RPMI7951 (cell line): ENCODE measurements at regions not wholly inside any gene's neighbourhood (a gene's known extent, or its start where the extent isn't known, plus 50 kb on each side); places are given as distances from the start of the nearest gene placed in this dataset.
"Not testable (repeated sequence)": the region's sequence is repeated elsewhere in the genome, so short reads cannot be mapped to it uniquely, and the experiment has no call there.

Source experiments
- DNase-seq: peaks from one replicate; pipeline ENCODE4 v3.0.0-alpha.2; 2012; ENCODE audit warnings: low read depth

DNA sequence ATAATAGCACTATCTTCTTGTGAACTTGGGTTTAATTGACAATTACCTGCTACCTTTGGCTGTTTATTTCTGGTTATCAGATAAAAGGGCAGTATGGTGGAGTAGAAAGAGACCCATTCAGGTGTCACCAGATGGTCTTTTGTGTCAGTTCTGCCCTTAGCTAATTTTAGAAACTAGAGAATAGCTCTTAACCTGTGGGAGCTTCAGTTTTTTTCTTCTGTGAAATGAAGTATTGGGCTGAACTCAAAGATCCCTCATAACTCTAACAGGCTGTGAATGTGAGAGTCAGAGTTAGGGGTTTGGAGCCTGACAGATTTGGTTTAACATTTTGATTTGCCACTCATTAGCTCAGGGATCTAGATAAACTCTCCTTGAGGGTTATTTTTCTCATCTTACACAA is 335.2 kb downstream of the PPP1R2C start:
- DNase-seq = no peak

DNA sequence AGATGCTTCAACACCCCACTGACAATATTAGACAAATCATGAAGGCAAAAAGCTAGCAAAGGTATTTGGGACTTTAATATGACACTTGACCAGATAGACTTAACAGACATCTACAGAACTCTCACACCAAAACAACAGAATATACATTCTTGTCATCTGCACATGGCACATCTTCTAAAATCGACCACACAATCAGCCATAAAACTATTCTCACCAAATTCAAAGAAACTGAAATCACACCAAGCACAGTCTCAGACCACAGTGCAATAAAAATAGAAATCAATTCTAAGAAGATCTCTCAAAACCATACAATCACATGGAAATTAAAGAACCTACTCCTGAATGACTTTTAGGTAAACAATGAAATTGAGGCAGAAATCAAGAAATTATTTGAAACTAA is 340.8 kb downstream of the PPP1R2C start:
- DNase-seq = no peak

DNA sequence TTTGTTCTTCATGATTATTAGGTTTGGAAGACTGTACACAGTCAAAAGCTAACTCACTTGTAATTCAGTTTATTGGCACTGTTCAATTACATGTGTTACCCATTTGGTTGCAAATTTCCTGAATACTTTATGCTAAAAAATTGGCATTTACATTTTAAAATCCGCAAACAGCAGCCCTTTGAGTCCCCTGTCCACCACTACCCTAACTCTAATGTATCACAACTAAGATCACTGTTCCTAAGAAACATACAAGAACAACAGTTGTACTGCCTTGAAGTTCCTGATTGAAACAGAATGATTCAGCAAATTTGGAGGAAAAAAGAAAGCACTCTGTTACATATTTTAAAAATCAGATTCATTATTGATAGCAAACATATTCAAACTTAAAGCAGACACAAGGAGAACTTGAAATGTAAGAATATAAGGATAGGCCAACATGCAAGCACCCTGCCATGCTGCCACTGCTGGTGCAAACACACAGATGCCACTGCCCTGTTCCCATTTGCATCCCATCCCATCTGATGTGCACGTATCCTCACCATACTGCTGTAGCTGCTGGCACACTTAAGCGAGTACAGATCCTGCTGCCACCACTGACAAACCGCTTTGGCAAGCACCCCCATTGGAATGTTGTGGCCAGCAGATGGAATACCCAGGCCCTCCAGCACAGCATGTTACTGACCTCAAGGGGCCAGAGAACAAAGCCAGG is 343.4 kb downstream of the PPP1R2C start:
- no peak for DNase-seq

DNA sequence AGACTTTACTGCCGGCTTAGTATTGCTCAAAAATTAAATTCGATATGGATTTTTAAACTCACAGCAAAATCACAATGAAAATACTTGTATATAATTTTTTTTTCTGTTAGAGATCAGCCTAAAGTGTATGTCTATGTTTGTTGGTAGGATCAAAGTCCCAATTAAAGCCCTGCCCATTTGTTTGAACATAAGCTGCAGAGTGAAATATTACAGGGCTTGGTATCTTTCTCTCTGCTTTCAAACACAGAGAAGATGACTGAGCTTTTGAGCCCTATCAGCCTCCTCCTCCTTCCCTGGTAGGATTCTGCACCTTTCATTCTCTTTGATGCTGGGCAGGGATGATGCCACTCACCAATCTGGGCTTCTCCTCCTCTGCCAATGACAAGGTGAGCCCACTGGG is 345.4 kb downstream of the PPP1R2C start:
- DNase-seq = no peak

DNA sequence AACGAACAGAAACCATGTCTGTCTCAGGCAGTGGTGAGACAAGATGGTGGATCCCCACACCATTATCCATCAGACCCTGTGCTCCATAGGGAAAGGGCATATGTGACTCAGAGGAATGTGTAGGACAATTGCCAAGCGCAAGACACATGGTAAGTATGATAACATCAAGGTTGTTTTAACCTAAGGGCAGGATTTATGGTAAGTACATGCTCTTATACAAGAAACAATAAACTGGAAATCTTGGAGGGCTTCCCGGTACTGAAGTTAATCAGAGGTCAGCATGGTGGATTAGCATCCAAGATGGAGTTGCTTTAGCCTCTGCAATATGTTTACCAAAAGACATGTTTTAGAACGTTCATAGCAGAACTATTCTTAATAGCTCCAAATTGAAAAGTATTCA is 355.0 kb downstream of the PPP1R2C start:
- peak; percentile 20 for DNase-seq

DNA sequence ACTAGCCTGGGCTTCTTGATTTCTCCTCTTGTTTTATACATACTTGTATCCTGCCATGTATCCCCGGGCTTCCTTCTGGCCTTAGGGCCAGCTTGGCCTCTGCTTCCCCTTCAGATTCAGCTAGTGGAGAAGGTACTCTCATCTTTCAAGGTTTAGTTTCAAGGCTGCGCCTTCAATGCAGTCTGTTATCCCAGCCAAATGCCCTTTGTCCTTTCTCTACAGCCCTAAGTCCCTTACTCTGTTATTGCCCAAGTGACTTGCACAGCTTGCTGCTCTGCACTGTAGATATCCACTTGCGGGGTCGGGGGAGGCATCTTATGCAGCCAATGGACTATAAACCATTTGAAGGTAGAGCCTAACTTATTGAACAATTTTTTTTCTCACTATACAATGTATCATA is 357.5 kb downstream of the PPP1R2C start:
- DNase-seq = no peak

DNA sequence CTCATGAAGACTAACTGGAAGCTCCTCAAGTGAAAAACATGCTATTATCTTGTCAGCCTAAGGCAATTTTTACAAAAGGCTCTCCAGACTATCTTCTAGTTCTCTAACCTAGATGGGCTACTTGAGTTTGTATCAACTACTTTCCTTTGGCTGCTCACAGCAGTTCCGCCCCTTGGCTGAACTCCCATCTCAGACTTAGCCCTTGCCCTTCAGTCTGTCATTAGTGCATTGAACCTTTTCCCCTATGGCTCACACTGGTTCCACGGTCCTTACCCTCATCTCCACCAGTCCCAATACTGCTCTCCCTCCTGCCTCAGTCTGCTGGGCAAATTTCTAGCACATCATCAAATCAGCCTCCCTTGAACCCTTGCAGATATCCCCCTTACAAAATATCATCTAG is 362.3 kb downstream of the PPP1R2C start:
- DNase-seq = no peak

DNA sequence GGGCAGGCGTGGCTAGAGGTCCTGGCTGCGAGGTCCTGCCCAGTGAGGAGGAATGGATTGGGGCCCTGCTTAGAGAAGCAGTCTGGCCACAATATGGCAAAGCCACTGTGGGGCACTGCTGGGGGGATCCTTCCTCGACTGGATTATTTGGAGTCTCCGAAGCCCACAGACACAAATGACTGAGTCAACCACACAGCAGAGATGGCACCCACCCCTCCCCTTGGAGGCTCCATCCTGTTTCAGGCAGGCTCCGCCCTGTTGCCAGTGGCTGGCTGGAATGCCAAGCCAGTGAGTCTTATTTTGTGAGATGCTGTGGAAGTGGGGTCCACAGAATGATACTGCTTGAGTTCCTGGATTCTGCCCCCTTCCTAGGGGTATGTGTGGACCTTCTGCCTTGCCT is 363.9 kb downstream of the PPP1R2C start:
- DNase-seq = no peak

DNA sequence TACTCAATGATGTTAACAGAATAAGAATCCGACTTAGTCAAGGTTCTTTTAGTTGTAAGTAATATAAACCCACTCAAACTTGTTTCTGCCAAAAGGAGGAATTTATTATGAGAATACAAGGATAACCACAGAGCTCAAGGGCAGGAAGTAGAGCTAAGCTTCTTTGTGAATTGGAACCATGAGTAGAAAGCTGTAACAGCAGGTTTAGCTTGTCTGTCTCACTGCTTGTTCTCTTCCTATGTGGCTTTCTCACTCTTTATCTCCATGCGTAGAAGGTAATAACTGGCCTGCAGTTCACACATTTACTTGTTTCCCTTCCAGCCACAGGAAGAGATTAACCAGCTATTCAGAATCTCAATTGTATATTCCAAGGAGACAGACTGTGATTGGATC is 378.3 kb downstream of the PPP1R2C start:
- DNase-seq = no peak

DNA sequence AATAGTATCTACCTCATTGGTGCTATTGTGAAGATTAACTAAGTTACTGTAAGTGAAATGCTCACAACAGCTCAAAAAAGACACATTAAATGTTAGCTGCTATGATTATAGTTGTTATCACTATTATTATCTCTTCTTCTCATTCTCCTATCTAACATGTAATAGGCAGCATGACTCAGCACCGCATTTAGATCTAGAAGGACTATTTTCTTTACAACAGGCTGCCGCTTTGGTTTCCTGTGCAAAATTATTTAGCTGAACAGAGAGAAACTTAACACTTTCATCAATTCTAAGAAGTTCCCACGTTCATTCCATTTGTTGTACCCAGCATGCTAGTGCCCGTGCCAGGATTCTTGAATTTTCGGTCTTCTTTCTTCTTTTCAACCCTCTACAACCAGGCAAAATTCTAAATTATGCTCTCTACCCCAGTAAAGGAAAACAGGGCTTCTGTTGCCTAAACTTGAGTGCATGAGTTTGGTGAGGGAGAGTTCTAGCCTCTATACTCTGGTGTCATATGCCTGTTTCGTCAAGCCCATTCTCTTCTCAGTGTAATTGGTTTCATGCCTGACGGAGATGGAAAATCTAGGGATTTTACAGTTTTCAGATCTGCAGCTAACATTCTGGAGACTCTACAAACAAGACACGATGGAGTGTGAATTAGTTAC is 378.9 kb downstream of the PPP1R2C start:
- no peak for DNase-seq

DNA sequence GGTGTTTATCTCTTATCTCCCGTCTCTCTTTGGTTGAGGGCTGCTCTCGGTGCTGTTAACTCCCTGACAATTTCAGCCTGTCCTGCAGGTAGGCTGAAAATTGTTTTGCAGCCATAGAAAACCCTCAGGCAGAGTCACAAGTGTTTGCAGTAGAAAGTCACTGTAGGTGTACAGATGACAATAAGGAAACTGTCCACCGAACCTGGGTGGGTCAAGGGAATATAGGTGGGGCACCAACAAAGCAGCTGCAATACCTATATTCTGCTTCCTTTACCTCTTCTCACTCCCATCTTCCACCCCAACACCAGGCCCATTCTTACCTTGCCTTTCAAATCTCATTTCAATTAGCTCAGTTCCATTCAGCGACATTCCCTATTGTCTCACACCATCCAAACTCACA is 381.8 kb downstream of the PPP1R2C start:
- DNase-seq = no peak

DNA sequence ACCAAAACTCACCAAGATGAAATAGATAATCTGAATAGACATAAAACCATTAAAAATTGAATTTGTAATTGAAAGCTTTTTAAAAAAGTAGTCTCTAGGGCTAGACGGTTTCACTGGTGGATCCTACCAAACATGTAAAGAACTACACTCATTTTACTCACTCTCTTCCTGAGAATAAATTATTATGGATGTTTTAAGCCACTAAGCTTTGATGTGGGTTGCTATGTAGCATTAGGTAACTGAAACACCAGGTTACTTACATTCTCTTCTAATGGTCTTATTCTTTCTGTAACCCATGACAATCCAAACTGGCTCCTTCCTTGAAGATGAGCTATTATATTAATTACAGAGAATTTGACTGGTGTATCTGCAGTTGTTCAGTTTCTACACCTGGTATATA is 385.1 kb downstream of the PPP1R2C start:
- DNase-seq = no peak

DNA sequence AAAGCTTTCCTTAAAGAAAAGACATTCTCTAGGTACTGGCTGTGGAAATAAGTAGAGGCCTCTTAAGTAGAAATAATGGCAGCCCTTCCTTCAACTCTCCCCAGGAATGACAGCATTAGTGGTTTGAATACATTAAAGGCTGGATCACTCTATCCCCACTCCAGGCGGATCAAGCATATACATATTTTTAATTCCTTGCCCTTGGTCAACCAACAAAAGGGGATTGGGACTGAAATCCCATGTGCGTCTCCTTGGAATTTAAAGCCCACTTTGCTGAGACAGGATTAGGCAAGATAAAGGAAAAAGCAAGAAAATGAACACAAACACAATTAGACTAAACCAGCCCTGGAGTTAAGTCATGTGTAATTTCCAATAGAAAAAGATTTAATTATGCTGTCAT is 391.3 kb downstream of the PPP1R2C start:
- no peak for DNase-seq

DNA sequence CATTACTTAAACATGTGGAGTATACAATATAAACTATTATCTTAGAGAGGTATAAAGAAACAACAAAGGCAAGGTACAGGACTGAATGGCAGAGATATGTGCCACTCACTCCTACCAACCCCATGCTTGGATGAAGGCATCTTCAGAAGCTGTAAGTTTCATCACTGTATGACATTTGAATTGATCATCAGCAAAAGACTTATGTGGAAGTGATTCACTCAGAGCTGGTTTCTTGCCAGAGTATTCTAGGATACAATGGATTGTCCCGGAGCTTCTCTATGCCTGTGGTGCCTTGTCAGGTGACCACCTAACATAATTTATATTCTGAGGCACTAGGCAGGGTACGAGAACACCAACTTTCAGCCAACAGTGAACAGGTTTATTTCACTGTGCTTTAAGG is 392.2 kb downstream of the PPP1R2C start:
- DNase-seq = no peak

DNA sequence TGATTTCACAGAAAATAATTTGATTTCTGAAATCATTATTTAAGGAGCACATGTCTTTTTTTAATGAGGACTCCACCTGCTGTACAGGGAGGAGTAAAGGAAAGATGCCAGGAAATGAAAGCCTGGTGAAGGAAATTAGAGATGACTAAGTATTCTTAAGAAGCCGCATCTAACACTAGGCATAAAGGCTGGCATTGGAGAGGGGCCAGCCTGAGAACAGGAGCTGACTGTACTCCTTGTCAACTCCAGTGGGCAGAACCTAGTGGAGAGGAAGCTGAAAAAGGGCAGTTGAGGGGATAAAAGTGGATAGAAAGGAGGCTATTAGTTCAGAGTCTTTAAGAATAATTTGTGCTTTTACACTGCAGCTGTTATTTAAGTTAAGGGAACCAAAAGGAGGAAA is 393.0 kb downstream of the PPP1R2C start:
- DNase-seq = no peak

DNA sequence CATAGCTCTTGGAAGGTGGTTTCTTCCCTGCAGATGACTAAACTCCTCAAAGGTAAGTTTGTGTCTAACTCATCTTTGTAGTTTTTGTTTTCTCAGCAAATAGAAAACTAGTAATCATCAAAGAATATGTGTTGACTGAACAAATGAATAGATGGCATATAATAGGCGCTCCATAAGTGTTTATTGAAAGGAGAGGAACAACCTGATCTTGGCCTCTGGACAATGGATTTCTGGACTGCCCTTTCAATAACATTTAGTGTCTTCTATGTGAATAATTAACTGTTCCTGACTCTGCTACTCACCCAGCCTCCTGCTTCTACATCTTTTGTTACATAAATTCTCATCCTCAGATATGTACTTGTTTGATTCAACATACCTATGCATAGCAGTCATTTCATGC is 399.1 kb downstream of the PPP1R2C start:
- DNase-seq = no peak

DNA sequence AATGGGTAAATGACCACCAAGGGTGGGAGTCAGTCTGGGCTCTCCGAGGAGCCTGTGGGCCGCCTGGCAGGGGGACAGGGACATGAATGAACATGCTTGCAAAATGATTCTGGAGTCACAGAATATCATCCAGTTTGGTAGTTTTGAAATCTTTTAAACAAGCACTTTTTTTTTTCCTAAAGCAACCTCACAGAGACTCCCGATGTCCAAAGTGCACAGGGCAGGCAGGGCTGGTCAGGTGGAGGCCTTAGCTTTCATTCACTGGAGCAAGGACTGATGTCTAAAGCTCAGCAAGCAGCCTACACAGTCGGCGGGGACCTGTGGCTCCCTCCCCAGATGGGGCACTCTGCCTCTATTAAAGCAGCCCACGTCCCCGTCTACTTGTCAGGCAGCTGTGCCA is 402.9 kb downstream of the PPP1R2C start:
- no peak for DNase-seq

DNA sequence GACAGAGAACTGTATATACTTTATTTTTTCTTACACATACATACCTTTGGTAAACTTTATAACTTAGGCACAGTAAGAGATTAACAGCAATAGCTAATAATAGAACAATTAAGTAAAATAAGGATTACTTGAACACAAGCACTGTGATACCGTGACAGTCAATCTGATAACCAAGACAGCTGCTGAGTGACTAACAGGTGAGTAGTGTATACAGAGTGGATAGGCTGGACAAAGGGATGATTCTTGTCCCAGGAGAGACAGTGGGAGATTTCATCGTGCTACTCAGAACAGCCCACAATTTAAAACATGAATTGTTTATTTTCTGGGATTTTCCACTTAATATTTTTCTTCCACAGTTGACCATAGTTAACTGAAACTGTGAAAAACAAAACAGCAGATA is 411.8 kb downstream of the PPP1R2C start:
- no peak for DNase-seq

DNA sequence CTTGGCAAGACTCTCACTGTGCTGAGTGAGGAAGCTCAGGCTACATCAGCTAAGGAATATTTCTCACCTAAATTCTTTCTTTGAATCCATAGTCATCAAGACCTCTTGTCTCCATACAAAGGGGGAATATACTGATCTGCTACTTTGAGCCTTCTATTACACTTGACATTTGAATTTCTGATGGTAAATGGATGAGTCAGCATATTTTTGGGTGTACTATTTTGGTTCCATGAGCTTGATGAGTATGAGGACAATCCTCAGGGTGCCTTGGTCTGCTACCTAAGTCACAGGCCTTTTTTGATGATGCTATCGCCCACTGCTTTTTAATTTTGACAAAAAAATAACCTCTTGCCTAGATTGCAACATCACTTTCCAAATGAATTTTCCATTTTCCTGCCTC is 415.7 kb downstream of the PPP1R2C start:
- DNase-seq = no peak

DNA sequence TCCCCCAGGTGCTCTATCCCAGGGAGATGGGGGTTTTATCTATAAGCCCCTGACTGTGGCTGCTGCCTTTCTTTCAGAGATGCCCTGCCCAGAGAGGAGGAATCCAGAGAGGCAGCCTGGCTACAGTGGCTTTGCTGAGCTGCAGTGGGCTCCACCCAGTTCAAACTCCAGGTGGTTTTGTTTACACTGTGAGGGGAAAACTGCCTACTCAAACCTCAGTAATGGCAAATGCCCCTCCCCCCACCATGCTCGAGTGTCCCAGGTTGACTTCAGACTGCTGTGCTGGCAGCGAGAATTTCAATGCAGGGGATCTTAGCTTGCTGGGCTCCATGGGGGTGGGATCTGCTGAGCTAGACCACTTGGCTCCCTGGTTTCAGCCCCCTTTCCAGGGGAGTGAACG is 419.6 kb upstream of the CASK start:
- DNase-seq = not testable (repeated sequence)
